T-helper 2 cell (primary cell): ENCODE measurements at regions not wholly inside any gene's neighbourhood (a gene's known extent, or its start where the extent isn't known, plus 50 kb on each side); places are given as distances from the start of the nearest gene placed in this dataset.
"Not testable (repeated sequence)": the region's sequence is repeated elsewhere in the genome, so short reads cannot be mapped to it uniquely, and the experiment has no call there.

Experiments
- DNase-seq, 5 experiments: peaks; one replicate each; pipeline versions ENCODE4 v3.0.0 to v3.0.0-alpha.2; 2012 to 2022

DNA sequence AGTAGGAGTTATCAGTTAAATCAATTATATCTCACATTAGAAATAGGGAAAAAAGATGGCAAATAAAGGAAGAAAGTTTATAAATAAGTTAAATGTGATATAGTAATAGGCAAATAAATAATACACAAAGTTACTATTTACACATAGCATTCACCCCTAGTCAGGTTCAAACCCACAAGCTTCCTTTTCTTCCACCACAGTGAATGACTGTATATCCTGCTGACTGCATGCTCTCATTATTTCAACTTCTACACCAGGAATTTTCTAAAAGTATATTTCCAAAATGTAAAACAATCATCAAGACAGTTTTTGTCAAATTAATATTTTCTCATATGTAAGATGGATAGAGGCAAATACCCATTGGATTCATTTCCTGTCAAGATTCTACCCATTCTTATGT lies 548.6 kb upstream of the SLITRK5 start:
- DNase-seq: no peak

DNA sequence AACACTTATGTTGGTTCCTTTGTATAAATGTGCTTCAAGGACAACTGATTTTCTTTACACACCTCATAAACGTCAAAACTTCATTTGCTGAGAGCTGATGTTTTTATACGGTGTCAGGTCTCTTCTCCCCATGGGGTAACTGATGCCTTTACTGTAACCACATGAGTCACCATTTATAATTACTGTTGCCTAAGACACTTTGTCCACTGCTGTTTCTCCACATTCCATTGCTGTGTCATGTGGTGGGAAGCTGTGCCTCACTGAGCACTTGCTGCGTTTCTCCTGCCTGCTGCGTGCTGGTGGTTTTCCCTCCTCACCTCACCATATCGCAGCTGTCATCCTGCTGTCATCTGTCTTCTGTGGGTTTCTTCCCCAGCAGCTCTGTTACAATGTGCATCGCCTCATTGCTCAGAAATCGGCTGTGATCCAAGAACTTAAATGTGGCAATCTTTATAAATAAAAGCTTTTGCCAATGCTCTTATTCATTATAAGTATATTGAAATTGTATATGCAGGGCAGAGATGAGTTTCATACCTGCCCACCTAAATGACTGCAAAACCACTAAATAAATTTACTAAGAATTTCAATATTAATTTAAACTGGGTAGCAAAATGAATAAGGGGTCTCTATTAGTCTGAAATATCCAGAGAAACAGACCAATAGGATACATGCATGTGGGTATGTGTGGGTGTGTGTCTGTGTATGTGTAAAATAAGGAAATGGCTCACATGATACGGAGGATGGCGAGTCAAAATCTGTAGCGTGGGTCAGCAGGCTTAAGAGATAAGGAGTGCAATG lies 547.0 kb upstream of the SLITRK5 start:
- no peak for DNase-seq

DNA sequence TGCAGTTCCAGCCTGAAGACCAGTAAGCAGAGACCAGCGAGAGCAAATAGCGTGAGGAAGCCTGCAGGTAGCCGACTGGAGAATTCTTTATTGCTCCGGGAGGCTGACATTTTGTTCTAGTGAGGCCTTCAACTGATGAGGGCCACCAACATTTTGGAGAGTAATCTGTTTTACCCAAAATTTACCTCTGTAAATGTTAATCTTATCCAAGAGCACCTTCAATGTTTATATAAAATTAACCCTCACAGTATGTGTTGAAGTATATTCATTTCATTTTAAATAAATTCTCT lies 546.4 kb upstream of the SLITRK5 start:
- DNase-seq: no peak

DNA sequence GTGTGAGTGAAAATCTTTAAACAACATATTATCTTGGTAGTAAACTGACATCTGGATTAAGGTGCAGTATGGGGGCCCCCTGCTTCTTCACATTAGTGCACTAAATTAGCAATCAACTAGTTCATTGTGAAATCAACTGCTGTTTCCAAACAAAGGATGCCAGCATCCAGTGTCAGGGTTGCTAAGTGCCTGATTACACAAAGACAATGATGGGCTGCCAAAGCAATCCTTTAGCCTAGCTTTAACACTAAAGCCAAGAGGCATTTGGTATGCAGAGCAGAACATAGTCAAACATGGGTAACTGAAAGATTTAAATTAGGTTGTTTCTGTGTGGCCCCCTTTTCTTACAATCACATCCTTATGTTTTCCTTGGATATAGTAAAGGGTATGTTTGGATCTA lies 543.1 kb upstream of the SLITRK5 start:
- no peak for DNase-seq

DNA sequence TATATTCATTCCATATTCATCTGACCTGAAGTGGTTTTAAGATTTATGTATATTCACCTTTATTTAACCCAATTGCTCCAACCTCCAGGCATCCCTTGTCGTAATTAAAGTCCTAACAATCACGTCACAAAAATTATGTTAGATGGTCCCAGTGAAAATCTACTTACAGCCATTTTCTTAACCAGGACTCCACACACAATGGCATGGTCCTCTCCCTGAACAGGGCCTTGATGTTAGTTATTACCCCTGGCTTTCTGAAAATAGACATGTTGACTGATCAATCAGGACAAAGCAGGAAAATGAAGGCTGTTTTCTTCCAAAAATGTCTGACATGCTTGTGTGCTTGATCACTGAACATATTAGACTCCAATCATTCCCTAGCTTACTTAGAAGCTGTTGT lies 542.7 kb upstream of the SLITRK5 start:
- DNase-seq: no peak

DNA sequence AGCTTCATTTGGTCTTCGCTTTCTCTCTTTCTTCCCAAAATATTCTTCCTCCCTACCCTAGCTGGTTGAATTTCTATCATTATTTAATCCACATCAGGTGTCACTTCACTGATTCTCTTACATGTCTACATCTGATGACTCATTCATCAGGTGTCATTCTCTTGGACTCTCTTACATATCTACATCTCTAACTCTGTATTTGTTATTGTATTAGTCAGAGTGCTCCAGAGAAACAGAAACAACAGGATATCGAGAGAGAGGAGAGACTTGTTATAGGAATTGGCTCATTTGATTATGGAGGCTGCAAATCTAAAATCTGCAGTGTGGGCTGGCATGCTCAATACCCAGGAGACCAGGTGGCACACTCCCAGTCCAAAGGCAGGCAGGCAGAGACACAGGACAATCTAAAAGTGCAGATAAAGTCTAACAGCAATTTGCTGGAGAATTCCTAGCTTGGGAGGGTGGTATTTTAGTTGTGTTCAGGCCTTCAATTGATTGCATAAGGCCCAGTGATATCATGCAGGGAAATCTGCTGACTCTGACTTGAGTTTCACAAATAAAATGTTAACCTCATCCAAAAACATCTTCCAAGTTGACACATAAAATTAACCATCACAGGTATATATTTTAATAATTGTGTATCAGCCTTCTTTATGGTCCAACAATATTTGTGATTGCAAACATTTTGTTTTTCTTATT lies 541.4 kb upstream of the SLITRK5 start:
- DNase-seq: no peak

DNA sequence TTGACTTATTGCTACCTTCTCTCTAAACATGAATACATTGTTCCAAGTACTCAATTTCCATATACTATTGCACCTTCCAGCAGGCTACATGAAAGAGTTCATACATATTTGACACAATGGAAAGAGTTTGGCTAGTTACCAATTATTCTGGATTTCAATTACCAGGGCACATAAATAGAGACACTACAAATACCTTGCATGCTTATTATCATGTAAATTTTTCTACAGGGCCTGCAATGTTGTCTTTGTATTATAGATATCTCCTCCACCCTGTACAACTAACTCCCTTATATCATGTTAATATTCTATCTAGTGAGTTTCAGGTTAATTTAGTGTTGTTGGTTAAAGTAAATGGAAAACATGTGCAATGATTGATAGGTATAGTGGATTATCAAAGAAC lies 540.7 kb upstream of the SLITRK5 start:
- DNase-seq: no peak

DNA sequence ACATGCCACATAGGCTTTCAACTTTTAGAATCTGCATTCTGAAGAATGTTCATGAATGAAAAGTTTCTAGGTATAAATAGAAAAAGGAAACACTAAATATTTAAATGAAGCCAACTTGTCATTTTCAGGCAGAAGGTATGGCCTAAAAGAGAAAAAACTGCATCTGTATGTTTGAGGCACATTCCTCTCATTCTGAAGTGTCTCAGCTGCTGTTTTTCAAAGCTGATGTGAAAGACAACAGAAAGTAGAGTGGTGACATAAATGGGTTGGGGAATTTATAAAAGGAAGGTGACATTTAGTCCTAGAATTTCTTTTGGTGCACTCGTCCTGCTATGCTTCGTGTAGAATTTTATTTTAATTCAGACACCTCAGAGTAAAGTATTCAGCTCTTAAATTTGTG lies 539.6 kb upstream of the SLITRK5 start:
- DNase-seq: no peak

DNA sequence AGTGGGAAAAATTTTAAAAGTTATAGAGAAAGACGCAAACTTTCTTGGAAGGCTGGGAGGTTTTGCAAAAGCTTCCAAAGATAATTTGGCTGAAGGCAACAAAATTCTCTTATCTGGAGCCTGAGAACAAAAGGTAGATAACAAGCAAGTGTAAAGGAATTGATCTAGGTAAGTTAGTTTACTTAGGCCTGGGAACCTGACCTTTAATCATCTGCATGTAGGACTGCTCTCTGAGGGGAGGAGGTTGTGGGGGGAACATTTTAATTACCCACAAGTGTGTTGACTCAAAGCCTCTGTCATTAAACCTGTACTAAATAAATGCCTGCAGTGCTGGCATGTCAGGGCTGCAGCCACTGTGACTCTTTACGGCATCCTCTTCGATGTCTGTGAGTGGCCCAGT lies 532.3 kb upstream of the SLITRK5 start:
- no peak for DNase-seq

DNA sequence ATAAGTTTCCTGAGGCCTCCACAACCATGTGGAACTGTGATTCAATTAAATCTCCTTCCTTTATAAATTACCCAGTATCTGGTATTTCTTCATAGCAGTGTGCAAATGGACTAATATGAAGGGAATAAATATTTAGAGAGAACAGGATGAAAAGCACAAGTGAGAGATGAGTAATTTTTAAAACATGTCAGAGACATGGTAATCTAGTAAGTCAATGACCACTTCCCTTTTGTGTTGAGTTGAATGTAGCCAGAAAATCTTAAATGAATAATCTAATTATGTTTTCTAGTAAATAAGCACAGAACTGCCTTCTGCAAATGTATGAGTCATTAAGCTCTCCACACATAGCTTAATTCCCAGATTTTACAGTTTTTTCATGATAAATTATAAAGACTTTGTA lies 524.1 kb upstream of the SLITRK5 start:
- no peak for DNase-seq

DNA sequence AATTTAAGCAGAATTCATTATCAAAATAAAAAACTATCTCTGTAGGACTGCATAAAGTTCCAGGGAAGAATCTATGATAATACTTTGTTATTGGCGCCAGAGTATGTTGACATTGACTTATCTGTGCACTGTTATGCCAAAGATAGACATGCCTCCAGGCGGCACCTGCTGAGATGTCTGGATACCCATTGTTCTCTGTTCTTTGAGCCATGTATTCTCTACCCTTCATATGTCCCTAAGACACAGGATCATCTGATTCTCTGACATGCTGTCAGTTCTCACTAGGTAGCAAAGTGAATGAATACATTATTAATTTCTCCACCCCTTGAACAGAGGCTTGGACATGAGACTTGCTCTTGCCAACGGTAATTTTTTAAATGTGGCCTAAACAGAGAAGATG lies 517.8 kb upstream of the SLITRK5 start:
- DNase-seq: no peak

DNA sequence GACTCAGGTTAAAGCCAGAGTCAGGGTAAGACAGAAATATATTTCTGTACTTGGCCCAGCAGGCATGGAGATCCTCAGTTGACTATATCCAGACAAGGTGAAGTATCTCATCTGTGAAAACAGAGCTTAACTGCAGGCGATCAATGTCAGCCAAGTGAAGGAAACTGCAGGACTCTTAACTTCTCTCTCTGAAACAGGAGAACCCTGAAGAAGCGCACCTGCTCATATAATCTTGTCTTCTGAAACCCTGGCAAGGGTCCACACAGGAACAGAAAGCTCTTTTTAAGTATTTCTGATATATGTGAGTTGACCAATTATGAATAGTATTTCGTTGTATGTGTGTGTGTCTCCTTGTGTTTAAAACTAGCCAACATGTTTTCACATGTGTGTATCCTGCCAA lies 504.8 kb upstream of the SLITRK5 start:
- DNase-seq: no peak

DNA sequence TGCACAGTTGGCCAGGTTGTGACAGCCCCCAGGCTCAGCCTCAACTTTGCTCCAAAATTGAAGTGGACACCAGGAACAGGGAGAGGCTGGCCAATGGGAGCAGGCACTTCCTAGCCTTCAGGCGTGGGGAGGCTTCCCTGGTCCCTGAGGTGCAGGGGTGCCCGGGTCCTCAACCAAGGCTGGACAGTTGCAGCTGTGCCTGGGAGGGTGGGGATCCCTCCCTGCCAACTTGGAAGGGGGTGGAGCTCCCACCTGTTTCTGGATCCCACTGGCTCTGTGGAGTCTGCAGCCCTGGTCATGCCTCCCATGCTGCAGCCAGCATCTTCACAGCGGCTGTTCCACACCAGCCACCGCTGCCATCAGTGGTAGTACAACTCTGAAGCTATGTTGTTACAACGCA lies 502.8 kb upstream of the SLITRK5 start:
- DNase-seq: no peak

DNA sequence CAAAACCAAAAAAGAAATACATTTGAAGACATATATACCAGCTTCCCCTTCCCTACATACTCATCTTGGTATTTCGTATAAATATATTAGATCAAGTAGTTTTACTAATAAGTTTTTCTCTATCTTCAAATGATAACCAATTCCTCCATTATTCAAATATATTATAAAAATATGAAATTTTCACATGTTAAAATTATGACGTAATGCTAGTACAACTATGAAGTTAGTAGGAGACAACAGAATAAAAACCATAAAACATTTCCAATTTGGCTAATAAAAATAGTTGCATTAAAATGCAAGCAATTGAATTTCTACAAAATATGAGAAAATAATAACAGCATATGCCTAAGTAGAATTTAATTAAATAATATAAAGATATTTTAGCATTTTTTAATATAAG lies 501.8 kb upstream of the SLITRK5 start:
- DNase-seq: no peak

DNA sequence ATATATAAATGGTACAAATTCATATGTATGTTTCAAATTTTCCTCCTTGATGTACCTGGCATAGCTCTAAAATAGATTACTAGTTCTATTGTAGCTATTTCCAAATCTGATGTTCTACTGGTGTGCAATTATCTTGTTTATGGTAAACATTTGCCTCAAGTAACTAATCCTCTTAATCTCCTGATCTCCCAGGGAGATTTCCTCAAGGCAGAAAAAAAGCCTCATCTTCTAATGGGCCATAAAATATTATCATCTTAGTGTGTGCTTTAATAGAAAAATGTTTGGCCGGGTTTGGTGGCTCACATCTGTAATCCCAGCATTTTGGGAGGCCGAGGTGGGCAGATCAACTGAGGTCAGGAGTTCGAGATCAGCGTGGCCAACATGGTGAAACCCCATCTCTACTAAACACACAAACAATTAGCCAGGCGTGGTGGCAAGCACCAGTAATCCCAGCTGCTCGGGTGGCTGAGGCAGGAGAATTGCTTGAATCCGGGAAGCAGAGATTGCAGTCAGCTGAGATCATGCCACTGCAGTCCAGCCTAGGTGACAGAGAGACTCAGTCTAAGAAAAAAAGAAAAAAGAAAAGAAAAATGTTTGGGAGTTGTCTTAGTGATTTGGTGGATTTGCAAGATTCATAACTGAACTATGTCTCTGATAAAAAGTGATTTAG lies 498.9 kb upstream of the SLITRK5 start:
- DNase-seq: no peak

DNA sequence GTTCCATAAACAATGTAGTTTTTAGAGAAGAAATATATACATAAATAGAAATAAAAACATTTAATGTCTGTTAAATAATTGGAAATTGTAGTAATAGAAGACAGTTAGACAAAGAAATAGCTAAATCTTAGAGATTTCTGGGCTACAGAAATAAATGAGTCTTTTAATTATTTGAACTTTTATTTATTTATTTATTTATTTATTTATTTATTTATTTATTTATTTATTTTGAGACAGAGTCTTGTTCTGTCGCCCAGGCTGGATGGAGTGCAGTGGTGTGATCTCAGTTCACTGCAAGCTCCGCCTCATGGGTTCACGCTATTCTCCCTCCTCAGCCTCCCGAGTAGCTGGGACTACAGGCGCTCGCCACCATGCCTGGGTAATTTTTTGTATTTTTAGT lies 486.0 kb upstream of the SLITRK5 start:
- not testable (repeated sequence) for DNase-seq

DNA sequence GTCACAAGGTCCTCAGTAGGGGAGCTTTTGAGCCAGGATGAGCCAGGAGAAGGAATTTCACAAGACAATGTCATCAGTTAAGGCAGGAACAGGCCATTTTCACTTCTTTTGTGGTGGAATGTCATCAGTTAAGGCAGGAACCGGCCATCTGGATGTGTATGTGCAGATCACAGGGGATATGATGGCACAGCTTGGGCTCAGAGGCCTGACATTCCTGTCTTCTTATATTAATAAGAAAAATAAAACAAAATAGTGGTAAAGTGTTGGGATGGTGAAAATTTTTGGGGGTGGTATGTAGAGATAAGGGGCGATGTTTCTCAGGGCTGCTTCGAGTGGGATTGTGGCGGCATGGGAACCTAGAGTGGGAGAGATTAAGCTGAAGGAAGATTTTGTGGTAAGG lies 484.5 kb upstream of the SLITRK5 start:
- not testable (repeated sequence) for DNase-seq

DNA sequence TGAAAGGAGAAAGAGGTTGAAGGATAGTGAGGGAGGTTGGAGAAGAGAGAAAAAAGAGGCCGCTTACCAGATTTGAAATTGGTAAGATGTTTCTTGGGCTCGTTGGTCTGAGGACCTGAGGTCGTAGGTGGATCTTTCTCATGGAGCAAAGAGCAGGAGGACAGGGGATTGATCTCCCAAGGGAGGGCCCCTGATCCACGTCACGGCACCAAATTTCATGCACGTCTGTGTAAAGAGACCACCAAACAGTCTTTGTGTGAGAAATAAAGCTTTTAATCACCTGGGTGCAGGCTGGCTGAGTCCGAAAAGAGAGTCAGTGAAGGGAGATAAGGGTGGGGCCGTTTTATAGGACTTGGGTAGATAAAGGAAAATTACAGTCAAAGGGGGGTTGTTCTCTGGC lies 479.7 kb upstream of the SLITRK5 start:
- DNase-seq: not testable (repeated sequence)

DNA sequence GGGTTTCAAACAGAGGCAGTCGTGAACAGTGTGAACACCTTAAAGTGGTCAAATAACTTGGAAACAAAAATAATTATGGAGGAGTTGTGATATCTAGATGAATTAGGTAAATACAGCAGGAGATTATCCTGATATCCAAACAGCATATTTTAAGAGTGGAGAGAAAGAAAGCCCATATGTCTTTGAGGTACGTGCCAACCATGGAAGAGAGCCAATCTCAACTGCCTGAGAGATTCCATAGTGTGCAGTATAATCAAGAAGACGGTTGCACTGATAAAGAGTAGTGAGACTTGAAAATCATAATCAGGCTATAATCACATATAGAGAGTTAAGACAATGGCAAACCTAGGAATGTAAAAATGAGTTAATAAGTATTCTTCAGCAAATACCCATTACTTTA lies 472.8 kb upstream of the SLITRK5 start:
- no peak for DNase-seq

DNA sequence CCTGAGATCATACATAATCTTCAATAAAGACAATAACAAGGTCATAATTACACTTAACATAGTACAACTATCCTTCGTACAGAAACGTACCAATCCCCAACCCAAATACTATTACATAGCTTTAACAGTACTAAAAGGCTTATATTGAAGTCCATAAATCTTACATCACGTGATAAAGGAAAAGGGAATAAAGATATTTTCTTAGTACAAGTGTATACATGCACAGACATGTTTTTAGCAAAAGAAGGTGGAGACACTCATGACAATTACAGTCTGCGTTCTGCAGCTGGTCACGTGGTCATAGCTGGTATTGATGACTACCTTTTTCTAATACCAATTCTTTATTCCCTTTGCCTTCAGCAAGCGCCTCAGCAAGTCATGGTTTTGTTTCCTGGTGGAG lies 464.5 kb upstream of the SLITRK5 start:
- no peak for DNase-seq

DNA sequence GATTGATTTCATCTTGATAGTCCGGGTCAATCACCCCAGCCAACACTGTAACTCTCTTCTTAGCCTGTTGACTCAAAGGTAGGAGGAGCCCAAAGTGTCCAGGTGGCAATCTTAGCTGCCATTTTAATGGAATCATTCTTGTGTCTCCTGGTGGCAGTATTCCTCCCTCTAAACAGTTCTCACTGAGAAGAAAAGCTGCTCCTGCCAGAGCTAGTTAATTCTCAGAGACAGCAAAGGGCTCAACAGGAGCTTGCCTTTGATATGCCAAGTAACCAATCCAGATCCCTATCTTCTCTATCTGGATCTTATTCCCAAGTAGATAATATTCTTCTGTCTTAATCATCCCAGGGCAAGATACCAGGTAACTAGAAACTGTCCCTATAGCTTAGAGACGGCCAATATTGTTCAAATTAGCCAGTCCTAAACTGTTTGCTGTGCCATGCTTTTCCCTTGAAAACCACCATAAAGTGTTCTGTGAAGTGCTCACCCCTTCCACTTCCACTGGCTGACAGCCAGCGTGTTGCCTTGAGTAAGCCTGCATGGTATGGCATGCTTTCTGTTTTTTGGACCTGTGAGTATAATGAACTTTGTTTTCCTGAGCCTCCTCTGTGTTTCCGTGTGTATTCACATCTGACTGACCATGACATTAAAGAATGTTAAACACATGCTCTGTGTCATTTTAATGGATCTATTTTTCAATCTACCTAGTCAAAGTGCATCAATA lies 463.7 kb upstream of the SLITRK5 start:
- DNase-seq: no peak

DNA sequence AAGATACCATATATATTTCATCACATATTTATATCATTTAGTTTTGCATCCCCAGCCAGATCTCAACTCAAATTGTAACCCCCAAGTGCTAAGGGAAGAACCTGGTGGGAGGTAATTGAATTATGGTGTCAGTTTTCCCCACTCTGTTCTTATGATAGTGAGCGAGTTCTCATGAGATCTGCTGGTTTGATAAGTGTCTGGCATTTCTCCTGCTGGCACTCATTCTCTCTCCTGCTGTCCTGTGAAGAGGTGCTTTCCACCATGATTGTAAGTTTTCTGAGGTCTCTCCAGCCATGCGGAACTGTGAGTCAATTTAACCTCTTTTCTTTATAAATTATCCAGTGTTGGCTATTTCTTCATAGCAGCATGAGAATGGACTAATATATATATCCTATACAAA lies 462.5 kb upstream of the SLITRK5 start:
- no peak for DNase-seq

DNA sequence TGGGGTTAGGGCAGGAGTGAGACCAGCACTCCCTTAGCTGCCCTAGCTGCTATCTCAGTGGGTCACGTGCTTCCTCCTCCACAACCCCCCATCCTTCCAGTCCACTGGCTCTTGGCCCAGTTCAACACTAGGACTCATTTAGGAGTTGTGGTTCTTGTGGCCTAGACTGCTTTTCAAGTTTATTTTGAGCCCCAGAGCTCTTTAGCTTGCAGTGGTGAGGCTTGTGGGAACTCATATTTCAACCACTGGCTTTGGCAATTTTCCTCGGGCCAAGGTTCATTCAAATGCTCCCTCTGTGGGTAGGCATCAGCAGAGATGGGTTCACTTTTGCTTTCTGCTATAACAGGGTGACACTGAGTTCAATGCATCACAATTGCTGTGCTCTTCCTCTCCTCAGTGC lies 436.2 kb upstream of the SLITRK5 start:
- no peak for DNase-seq

DNA sequence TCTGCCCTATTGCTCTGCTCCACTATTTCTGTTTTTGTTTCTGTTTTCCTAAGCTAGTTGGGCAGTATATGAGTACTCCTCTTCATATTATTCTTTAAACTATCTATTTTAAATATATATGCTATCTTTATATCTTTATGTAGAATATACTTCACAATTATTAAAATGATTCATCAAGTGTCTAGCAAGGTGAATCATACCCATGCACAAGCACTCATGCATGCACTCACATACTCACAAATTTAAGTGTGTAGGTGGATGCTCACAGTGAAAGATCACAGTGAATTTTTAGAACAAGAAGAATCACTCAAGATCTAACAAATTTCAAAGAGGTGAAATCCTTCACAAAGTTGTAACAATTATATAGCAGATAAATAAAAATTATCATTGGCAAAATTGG lies 435.6 kb upstream of the SLITRK5 start:
- DNase-seq: no peak
